ENCODE measurements at regions not wholly inside any gene's neighbourhood (a gene's known extent, or its start where the extent isn't known, plus 50 kb on each side); places are given as distances from the start of the nearest gene placed in this dataset.

DNA sequence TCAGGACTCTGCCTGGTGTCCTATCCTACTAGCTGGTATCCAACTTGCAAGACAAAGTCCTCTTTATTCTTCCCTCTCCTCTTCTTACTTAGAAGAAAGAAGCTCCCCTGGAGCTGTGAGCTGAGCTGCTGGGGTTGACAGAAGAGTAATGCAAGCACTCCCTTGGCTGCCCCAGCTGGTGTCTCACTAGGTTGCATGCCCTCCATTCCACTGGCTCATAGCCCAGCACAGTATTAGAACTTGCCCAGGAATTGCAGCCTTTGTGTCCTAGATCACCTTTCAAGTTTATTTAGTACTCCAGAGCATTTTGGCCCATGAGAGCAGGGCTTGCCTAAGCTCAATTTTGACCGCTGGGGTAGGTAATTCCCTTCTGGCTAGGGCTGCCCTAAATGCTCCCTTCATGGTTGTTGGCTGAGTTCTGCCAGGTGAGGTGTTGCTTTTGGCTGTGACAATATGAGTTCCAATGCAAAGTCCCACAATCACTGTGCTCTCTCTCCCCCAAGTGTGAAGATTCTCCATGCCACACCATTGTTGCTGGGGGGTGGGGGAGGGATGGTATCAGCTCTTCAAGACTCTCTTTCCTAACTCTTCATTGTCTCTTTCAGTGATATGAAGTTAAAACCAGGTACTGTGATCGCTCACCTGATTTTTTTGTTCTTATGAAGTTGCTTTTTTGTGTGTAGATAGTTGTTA is 317.4 kb upstream of the DDHD1 start:
- no peak for DNase-seq
- H3K27me3 Mint-ChIP-seq = no peaks in the 10 kb centered on the region
- H3K36me3 Mint-ChIP-seq = no peaks in the 10 kb centered on the region
- no peak overlapping the region for H3K4me3 Mint-ChIP-seq
- ATAC-seq (replicated peaks) = no peak
- no peak overlapping the region for H3K27ac Mint-ChIP-seq
- no peaks in the 10 kb centered on the region for H3K9me3 Mint-ChIP-seq
- H3K4me1 Mint-ChIP-seq = no peaks in the 10 kb centered on the region

GRCh38 chr14:53468876-53469275 is 315.8 kb upstream of the DDHD1 start:
- ATAC-seq (replicated peaks) = no peak
- Mint-ChIP-seq H3K27ac (no peak overlapping the region), H3K9me3 (no peaks in the 10 kb centered on the region), H3K36me3 (no peaks in the 10 kb centered on the region), H3K27me3 (no peaks in the 10 kb centered on the region), H3K4me1 (no peaks in the 10 kb centered on the region), H3K4me3 (no peak overlapping the region)
- no peak for DNase-seq

GRCh38 chr14:53464376-53464775 is 311.3 kb upstream of the DDHD1 start:
- H3K27ac Mint-ChIP-seq = no peak overlapping the region
- no peak for DNase-seq
- no peaks in the 10 kb centered on the region for H3K36me3 Mint-ChIP-seq
- no peak overlapping the region for H3K4me3 Mint-ChIP-seq
- H3K9me3 Mint-ChIP-seq = no peaks in the 10 kb centered on the region
- ATAC-seq (replicated peaks) = no peak
- H3K4me1 Mint-ChIP-seq = peaks cover 4 to 5% of the 10 kb centered on the region in 2 donors
- no peaks in the 10 kb centered on the region for H3K27me3 Mint-ChIP-seq

GRCh38 chr14:53462931-53463778 is 310.0 kb upstream of the DDHD1 start:
- Mint-ChIP-seq H3K9me3 (no peaks in the 10 kb centered on the region), H3K4me1 (peaks cover 4 to 5% of the 10 kb centered on the region in 2 donors)

GRCh38 chr14:53461858-53462257 is 308.7 kb upstream of the DDHD1 start:
- H3K4me3 Mint-ChIP-seq = no peak overlapping the region
- no peaks in the 10 kb centered on the region for H3K36me3 Mint-ChIP-seq
- no peaks in the 10 kb centered on the region for H3K9me3 Mint-ChIP-seq
- H3K4me1 Mint-ChIP-seq = peaks cover 4 to 5% of the 10 kb centered on the region in 2 donors
- H3K27ac Mint-ChIP-seq = no peak overlapping the region
- peak in 1 of 2 donors; percentile 36 for ATAC-seq (replicated peaks)
- peaks cover 0 to 4% of the 10 kb centered on the region in 2 donors for H3K27me3 Mint-ChIP-seq
- no peak for DNase-seq

More at GRCh38 chr14:53462931-53463778, 310.0 kb upstream of the DDHD1 start:
- DNase-seq (no peak), ATAC-seq (replicated peaks) (no peak)
- peaks cover 0 to 4% of the 10 kb centered on the region in 2 donors for H3K27me3 Mint-ChIP-seq
- H3K4me3 Mint-ChIP-seq = no peak overlapping the region
- H3K36me3 Mint-ChIP-seq = no peaks in the 10 kb centered on the region
- no peak overlapping the region for H3K27ac Mint-ChIP-seq

DNA sequence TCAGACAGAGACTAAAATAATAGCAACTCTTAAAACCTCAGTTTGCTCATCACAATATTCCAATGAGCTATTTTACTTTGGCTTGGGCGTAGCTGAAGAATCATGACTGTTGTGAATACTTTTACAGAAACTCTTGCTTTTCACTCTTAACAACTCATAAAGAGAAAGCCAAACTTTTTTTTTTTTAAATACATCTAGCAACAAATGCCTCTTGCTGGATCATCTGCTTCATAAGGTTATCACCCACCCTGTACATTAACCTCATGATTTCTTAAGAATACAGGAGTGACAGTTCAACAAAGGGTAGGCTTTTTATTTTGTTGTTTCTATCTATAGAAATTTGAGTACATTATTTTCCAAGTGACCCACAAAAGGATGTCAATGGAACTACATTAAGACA is 307.4 kb upstream of the DDHD1 start:
- H3K4me3 Mint-ChIP-seq = no peak overlapping the region
- DNase-seq = no peak
- H3K9me3 Mint-ChIP-seq = no peaks in the 10 kb centered on the region
- no peak overlapping the region for H3K27ac Mint-ChIP-seq
- H3K4me1 Mint-ChIP-seq = peaks cover 4 to 5% of the 10 kb centered on the region in 2 donors
- H3K27me3 Mint-ChIP-seq = peaks cover 0 to 4% of the 10 kb centered on the region in 2 donors
- ATAC-seq (replicated peaks) = peak; percentile 57 to 61
- H3K36me3 Mint-ChIP-seq = no peaks in the 10 kb centered on the region

- DNase-seq = no peak
- H3K9me3 Mint-ChIP-seq = no peaks in the 10 kb centered on the region
- no peaks in the 10 kb centered on the region for H3K36me3 Mint-ChIP-seq
- no peak overlapping the region for H3K4me3 Mint-ChIP-seq
- ATAC-seq (replicated peaks) = no peak
- H3K27me3 Mint-ChIP-seq = peaks cover 0 to 4% of the 10 kb centered on the region in 2 donors
- no peak overlapping the region for H3K27ac Mint-ChIP-seq
- peaks cover 4 to 5% of the 10 kb centered on the region in 2 donors for H3K4me1 Mint-ChIP-seq
These were observed 305.3 kb upstream of the DDHD1 start for GRCh38 chr14:53458368-53458814.

DNA sequence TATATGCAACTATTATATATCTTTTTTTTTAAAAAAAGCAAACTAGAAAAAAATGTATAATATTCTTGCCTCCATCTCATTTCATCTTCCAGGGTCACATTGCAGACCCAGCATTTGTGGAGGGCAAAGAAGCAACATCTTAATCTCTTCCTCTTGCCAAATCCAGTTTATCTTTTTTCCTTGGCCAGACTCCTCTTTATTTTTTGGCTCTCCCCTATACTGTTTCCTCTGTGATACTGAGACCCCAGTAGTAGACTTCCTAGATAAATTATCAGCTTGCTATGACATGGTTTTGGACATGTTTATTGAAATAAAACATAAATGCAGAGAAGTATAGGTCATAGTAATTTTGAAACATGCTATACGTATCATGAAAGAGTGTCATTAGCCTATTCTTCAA is 303.8 kb upstream of the DDHD1 start:
- peaks cover 0 to 4% of the 10 kb centered on the region in 2 donors for H3K27me3 Mint-ChIP-seq
- ATAC-seq (replicated peaks) = no peak
- H3K4me1 Mint-ChIP-seq = peaks cover 4 to 5% of the 10 kb centered on the region in 2 donors
- DNase-seq = no peak
- no peaks in the 10 kb centered on the region for H3K9me3 Mint-ChIP-seq
- H3K36me3 Mint-ChIP-seq = no peaks in the 10 kb centered on the region
- no peak overlapping the region for H3K27ac Mint-ChIP-seq
- H3K4me3 Mint-ChIP-seq = no peak overlapping the region

GRCh38 chr14:53452005-53452673 is 299.0 kb upstream of the DDHD1 start:
- Mint-ChIP-seq H3K4me1 (no peaks in the 10 kb centered on the region), H3K27ac (no peak overlapping the region), H3K27me3 (peaks cover 0 to 4% of the 10 kb centered on the region in 2 donors), H3K36me3 (no peaks in the 10 kb centered on the region), H3K9me3 (no peaks in the 10 kb centered on the region), H3K4me3 (no peak overlapping the region)
- DNase-seq (no peak), ATAC-seq (replicated peaks) (no peak)

- Mint-ChIP-seq H3K27me3 (peaks cover 0 to 4% of the 10 kb centered on the region in 2 donors), H3K36me3 (no peaks in the 10 kb centered on the region), H3K4me1 (no peaks in the 10 kb centered on the region), H3K27ac (no peak overlapping the region), H3K9me3 (no peaks in the 10 kb centered on the region), H3K4me3 (no peak overlapping the region)
- no peak for ATAC-seq (replicated peaks)
- no peak for DNase-seq
These were observed 297.7 kb upstream of the DDHD1 start for GRCh38 chr14:53450871-53451270.

DNA sequence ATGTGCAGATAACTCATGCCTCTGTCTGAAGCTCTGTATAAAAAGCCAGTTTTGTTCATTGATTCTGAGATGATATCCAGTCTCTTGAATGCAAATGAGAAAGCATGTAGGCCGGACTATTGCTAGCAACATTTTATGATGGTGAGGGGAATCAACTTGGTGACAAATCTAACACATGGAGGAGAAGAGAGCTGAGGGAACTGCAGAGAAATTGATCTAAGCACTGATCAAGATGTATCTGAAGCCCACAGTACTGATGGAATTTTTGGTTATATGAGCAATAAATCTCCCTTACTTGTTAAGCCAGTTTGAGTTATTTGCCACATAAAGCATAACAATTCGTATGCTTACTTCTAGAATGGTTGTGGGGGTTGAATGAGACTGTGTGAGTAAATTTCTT is 295.6 kb upstream of the DDHD1 start:
- Mint-ChIP-seq H3K27ac (no peak overlapping the region), H3K4me3 (no peak overlapping the region), H3K36me3 (no peaks in the 10 kb centered on the region), H3K9me3 (peaks cover 0 to 2% of the 10 kb centered on the region in 2 donors), H3K27me3 (peaks cover 0 to 10% of the 10 kb centered on the region in 2 donors), H3K4me1 (no peaks in the 10 kb centered on the region)
- DNase-seq = no peak
- ATAC-seq (replicated peaks) = no peak

DNA sequence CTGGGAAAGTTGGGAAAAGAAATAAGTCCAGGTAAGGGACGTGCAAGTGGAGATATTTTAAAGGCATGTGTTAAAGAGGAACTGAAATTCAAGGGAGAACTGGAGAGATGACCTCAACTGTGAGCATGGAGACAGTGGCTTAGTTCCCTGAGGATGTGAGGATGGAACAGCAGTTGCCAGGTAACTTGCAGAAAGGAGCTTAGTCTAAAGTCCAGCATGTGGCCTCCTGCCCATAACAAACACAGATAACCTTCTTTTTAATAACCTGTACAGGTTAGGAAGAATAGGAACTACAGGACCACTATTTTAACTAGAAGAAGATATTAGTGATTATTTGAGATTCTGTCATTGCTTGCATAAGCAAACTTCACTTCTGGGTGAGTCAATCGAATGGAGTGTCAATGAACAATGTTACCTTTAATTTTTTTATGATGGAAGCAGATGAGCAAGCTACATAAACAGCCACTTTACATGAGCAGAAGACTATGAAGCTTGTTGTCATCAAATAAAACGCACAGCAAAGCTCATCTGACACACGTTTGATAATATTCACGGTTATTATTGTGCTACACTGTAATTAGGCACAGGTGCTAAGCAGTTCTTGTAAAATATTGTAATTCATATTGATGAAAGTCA is 291.7 kb upstream of the DDHD1 start:
- ATAC-seq (replicated peaks) (no peak), DNase-seq (no peak)
- no peaks in the 10 kb centered on the region for H3K4me1 Mint-ChIP-seq
- no peak overlapping the region for H3K4me3 Mint-ChIP-seq
- peaks cover 0 to 1% of the 10 kb centered on the region in 2 donors for H3K36me3 Mint-ChIP-seq
- H3K27me3 Mint-ChIP-seq = peaks cover 0 to 9% of the 10 kb centered on the region in 2 donors
- peaks cover 0 to 3% of the 10 kb centered on the region in 2 donors for H3K9me3 Mint-ChIP-seq
- H3K27ac Mint-ChIP-seq = no peak overlapping the region

- Mint-ChIP-seq H3K36me3 (peaks cover 0 to 5% of the 10 kb centered on the region in 2 donors), H3K27ac (no peak overlapping the region), H3K4me1 (no peaks in the 10 kb centered on the region), H3K9me3 (peaks cover 7 to 8% of the 10 kb centered on the region in 2 donors), H3K27me3 (peaks cover 0 to 5% of the 10 kb centered on the region in 2 donors), H3K4me3 (no peak overlapping the region)
- DNase-seq = no peak
- ATAC-seq (replicated peaks) = no peak
These were observed 288.7 kb upstream of the DDHD1 start for GRCh38 chr14:53441789-53442188.

DNA sequence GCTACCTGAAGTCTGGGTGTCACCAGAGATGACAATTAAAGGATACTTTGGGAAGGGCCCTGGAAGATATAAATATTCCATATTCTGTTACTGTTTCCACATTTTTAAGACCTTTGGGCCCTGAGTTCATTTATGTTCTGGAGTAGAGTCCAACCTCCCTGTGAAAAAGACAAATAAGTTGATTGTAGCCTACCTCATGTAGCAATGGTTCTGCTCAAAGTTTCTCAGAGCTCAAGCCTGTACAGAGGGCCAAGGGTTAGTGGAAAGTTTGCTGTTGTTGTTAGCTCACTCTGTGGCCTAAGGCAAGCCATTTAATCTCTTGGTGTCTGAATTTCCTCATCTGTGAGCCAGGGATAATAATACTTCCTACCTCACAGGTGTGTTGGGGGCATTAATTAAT is 284.7 kb upstream of the DDHD1 start:
- H3K27me3 Mint-ChIP-seq = no peaks in the 10 kb centered on the region
- peaks cover 6 to 7% of the 10 kb centered on the region in 2 donors for H3K9me3 Mint-ChIP-seq
- no peak overlapping the region for H3K4me3 Mint-ChIP-seq
- ATAC-seq (replicated peaks) (no peak), DNase-seq (no peak)
- H3K4me1 Mint-ChIP-seq = no peaks in the 10 kb centered on the region
- H3K36me3 Mint-ChIP-seq = peaks cover 0 to 5% of the 10 kb centered on the region in 2 donors
- H3K27ac Mint-ChIP-seq = no peak overlapping the region
